ENCODE measurements at regions not wholly inside any gene's neighbourhood (a gene's known extent, or its start where the extent isn't known, plus 50 kb on each side); places are given as distances from the start of the nearest gene placed in this dataset.

DNA sequence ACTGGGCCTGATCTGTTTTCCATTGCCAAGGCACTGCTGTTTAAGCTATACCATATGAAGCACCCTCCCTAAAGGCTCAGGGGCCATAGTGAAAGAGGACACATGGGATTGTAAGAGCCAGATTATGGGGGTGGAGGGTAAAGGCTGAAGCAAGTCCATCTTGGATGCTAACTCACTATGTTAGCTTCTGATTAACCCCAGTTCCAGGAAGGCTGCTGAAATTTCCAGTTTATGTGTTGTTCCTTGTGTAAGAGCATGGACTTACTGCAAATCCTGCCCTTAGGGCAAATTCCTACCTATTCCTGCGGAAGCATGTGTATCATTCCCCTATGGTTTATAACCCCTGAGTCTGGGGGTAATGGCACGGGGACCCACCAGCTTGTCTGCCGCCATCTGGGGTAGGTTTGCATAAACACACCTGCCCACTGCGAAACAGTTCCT, 91.8 kb upstream of the SERBP1 start:
- TF ChIP-seq, protein P1, sequence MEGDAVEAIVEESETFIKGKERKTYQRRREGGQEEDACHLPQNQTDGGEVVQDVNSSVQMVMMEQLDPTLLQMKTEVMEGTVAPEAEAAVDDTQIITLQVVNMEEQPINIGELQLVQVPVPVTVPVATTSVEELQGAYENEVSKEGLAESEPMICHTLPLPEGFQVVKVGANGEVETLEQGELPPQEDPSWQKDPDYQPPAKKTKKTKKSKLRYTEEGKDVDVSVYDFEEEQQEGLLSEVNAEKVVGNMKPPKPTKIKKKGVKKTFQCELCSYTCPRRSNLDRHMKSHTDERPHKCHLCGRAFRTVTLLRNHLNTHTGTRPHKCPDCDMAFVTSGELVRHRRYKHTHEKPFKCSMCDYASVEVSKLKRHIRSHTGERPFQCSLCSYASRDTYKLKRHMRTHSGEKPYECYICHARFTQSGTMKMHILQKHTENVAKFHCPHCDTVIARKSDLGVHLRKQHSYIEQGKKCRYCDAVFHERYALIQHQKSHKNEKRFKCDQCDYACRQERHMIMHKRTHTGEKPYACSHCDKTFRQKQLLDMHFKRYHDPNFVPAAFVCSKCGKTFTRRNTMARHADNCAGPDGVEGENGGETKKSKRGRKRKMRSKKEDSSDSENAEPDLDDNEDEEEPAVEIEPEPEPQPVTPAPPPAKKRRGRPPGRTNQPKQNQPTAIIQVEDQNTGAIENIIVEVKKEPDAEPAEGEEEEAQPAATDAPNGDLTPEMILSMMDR (IDR thresholded peaks at IDR 0.05): no peak
- no peak for TF ChIP-seq EZH2 (IDR thresholded peaks at IDR 0.05)
- no peak for TF ChIP-seq EZH2phosphoT487 (IDR thresholded peaks at IDR 0.05)
